HUDEP-2 (cell line): ENCODE measurements at regions not wholly inside any gene's neighbourhood (a gene's known extent, or its start where the extent isn't known, plus 50 kb on each side); places are given as distances from the start of the nearest gene placed in this dataset.
A peak's percentile ranks its signal among the peaks of the same experiment; 100 is the strongest.
"Not testable (repeated sequence)": the region's sequence is repeated elsewhere in the genome, so short reads cannot be mapped to it uniquely, and the experiment has no call there.

Experiments used
- DNase-seq, 76 experiments: peaks; one replicate each; lab custom pipeline; 2025; ENCODE audit not compliant: unreplicated experiment in 76 of 76; lab: John Stamatoyannopoulos, UW

DNA sequence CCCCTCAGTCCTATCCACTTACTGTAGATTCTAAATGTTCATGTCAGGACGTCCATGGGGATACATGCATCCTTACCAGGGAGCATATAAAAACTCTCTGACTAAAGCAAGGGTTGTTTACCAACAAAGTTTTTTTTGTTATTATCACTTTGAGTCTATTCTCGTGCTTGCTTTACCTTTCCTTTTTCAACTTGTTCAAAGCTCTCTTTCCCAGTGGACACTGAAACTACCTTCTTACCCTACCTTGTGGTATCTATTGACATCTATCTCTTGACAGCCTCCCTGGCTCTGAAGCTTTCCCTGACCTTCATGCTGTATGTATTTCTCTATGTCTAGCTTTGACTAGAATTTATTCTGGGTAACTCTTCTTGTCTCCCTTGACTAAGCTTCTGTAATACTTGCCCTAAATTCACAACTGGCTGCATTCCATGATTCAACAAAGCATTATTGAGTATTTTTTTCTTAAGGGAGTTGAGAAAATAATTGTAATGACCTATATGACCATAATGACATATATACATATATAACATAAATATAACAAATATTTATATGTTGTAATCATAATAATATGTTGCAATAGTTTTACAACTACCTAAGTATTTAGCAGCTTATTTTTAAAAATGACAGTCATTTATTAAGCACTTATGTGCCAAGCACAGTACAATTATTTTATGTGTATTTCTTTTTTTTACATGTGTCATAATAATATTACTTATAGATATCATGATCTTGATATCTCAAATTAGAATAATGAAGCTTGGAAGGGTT, 403.4 kb upstream of the SPRY2 start:
- DNase-seq, result no peak

DNA sequence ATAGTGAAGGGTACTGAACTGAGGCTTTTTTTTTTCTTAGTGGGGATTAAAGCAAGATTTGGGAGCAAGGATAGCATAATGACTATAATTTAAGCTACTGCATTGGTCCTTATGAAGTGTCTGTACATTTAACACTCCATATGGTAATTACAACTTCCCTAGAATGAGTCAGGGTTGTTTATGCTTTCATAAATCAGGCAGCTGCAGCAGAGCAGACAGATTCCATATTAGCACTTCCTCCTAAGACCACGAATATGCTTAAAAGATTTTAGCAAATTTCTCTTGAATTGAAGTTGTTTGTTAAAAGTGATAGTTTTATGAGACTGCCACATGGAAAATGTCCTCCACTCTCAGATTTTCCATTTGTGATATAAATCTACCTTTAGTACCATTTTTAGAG, 401.1 kb upstream of the SPRY2 start:
- DNase-seq, result no peak

DNA sequence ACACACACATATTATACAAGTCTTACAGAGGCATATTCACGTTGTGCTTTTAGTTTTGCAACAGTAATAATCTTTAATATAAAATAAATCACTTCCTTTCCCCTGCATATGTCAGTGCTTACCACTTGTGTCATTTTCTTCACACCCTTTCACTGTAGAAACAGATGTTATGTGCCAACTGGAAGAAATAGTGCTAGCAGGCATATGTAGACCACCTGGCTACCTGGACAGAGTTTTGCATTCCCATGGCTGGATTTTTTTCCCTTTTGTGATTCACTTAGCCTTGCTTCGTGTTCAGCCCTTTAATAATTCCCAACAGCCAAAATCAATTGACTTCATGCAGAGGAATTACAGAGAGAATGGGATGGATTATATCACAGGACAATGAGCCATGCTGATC, 399.1 kb upstream of the SPRY2 start:
- DNase-seq, result no peak

DNA sequence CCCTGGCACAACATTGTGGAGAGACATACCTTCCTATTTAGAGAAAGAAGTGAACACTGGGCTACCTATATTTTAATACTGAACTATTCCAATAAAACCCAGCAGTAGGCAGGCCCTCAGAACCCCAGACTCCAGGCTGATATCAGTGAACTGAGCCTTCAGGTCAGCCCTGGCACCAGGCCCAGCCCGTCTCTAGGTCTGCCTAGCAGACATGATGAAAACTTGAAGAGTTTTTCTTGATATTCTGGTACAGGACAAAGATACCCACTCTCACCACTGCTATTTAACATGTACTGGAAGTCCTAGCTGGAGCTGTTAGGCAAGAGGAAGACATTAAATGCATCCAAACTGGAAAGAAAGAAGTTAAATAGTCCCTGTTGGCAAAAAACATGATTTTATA, 396.6 kb upstream of the SPRY2 start:
- DNase-seq, result peak in 1 of 76 experiments; percentile 1

DNA sequence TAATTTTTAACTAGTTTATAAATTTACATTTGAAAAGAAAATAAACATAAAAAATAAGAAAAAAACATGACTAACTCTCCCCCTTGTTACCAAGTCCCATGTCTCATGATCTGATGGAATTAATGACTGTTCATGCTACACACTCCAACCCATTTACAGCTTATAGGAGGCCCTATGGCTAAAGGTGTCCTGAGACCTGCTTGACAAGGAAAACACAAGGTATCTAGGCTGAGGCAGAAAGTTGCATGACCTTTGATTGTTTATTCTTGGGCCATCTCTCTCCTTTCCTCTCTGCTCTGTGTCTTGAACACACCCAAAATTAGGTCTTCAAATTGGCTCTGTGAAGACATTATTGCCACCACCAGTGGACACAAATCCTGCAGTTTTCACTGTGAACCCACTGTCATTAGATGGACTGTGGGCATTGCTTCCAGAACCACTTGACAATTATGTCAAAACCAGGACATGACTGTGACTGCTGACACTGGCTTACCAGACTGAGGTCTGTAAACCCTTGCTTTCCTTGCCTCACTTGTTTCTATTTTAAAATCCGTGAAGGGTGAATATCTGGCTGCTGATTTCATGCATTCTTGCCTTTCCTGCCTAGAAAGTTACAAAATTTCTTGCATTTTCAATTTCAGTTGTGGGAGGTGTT, 386.5 kb upstream of the SPRY2 start:
- DNase-seq, result no peak

DNA sequence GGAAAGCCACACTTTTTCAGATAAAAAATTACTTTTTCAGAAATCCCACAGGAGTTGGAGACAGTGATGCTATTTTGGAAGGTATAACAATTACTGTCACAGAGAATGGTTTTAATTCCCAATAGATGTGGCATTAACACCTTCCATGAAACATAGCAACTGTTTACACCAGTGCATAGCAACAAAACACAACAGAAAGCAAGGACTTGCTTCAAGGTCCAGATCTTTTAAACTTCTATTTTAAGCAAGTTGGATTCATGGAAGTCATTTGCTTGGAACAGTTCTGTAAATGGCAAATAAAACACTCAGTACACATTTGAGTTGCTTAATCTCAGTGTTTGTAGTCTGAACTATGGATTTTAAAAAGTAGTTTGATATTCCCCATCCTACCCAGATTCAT, 385.9 kb upstream of the SPRY2 start:
- no peak for DNase-seq

DNA sequence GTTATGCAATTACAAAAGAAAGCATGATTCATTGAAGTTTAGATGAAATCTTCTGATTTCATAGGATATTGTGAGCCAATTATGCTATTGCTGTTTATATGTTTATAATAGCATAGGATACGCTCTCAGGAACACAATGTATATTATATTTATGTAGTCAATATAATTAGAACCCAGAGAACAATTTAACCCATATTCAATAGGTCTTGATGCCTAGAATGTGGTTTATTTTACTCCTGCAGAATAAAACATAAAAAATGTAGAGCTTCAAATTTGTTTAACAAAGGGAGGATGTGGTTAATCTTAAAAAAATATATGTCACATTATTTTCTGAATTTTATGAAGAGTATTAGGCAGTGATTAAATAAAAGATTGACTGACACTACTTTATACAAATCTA, 380.8 kb upstream of the SPRY2 start:
- no peak for DNase-seq

DNA sequence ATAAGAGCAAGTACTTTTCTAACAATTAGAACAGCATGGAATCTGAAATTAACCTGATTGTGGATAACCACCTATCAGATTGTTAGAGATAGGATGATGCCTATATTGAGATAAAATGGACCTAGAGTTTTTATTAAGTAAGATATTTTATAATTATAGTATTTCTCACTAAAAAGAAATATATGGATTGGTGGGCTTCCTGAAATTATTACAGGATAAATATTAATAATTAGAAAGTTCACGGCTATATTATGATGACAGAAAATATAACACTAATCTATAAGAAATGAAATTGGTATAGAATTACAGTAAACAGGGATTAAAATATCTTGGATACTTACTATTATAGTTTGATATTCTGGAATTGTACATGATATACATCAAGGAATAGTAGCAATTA, 378.0 kb upstream of the SPRY2 start:
- no peak for DNase-seq

DNA sequence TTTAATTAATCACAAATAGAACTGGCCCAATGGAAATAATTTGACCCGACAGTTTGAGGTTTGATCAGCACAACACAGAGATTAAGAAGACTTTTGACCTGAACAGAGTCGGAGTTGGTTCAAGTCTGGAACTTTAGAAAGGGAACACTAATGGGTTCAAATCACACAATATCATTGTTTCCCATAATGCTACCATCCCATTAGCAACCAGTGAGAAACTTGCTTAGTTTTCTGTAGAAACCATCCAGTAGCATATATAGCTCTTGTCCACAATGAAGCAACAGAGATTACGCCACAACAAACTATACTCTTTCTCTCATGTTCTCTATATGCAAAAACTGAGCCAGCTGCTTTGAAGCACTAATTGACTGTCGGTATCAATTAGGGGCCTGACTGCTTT, 376.9 kb upstream of the SPRY2 start:
- DNase-seq, result no peak

DNA sequence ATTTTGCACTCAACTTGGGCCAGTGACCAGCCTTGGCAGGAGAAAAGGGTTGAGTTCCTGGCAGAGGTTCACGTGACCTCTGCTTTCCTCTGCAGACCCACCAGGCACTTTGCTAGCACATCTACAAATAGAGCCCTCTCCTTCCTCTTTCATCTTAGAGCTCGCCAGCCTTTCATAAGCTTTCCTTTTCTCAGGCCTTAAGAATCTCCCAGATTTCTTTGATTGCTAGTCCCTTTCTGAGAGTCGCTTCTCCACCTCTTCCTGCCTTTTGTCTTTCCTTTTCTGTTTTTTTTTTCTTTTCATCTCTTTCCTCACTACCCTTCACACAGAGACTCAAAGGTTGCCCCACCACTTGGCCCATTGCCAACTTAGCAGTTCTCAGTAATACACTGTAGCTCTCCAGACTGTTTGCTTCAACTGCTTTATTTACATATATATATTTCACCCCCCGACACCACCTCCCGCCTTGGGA, 375.7 kb upstream of the SPRY2 start:
- DNase-seq, result peak in 1 of 76 experiments; percentile 3

DNA sequence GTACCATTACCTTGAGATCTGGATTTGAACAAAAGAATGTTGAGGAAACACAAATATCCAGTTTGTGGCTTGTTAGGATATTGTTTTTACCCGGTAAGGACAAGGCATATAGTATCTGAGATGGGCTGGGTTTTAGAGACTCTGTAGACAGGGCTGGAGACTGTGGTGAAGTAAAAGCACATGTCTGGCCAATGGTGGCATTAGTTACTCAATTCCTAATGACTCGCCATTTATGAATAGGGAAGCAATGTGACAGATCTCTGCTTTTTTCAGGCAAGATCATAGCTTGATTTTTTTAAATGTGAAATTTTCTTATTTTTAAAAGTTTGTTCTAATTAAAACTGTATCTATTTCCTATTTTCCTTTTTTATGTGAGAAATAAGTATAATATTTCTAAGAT, 371.1 kb upstream of the SPRY2 start:
- DNase-seq, result no peak

DNA sequence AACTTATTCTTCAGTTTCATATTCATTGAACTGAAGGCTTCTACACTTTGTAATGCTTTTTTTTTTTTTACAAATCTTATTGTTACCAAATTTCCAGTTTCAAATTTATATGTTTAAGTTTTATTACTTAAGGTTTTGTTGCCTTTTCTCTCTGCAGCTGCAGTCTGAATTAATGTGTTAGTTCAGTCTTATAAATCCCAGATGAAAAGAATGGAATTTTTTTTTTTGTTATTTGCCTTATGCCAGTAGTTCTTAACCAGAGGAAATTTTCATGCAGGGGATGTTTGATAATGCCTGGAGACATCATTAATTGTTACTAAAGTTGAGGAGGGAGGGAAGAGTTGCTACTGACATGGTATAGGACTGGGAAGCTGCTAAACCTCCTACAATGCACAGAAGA, 367.9 kb upstream of the SPRY2 start:
- DNase-seq, result no peak

DNA sequence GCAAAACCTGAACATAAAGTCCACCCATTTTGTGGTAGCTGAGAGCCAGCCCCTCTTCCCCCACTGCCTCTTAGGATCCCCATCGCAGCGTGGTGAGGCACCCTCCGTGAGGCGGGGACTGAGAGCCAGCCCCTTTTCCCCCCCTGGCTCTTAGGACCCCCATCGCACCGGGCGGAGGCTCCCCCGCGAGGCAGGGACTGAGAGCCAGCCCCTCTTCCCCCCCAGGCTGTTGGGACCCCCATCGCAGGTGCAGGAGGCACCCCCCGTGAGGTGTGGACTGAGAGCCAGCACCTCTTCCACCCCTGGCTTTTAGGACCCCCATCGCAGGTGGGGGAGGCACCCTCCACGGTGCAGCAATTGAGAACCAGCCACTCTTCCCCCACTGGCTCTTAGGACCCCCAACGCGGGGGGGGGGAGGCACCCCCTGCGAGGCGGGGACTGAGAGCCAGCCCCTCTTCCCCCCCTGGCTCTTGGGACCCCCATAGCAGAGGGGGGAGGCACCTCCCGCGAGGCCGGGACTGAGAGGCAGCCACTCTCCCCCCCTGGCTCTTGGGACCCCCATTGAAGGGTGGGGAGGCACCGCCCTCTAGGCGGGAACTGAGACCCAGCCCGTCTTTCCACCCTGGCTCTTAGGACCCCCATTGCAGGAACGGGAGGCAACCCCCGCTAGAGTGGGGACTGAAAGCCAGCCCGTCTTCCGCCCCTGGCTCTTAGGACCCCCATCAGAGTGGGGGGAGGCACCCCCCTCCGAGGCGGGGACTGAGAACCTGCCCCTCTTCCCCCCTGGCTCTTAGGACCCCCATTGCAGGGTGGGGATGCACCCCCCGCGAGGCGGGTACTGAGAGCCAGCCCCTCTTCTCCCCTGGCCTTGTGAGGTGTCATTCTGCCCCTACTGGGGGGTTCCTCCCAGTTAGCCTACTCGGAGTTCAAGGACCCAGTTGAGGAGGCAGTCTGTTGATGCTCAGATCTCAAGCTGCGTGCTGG, 366.4 kb upstream of the SPRY2 start:
- no peak for DNase-seq

DNA sequence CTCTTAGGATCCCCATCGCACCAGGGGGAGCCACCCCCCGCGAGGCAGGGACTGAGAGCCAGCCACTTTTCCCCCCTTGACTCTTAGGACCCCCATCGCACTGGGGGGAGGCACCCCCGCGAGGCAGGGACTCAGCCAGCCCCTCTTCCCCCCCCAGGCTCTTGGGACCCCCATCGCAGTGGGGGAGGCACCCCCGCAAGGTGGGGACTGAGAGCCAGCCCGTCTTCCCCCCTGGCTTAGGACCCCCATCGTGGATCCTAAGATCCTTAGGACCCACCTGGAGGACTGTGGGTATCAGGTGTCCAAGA, 365.2 kb upstream of the SPRY2 start:
- DNase-seq, result no peak

DNA sequence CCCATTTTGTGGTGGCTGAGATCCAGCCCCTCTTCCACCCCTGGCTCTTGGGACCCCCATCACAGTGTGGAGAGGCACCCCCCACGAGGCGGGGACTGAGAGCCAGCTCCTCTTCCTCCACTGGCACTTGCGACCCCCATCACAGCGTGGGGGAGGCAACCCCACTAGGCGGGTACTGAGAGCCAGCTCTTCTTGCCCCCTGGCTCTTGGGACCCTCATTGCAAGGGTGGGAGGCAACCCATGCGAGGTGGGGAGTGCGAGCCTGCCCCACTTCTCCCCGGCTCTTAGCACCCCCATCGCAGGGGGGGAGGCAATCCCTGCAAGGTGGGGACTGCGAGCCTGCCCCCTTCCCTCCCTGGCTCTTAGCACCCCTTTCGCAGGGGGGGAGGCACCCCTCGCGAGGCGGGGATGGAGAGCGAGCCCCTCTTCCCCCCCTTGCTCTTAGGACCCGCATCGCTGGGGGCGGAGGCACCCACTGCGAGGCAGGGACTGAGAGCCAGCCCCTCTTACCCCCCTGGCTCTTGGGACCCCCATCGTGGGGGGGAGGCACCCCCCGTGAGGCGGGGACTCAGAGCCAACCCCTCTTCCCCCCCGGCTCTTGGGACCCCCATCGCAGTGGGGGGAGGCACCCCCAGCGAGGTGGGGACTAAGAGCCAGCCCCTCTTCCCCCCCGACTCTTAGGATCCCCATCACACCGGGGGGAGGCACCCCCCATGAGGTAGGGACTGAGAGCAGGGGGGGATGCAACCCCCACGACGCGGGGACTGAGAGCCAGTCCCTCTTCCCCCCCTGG, 364.6 kb upstream of the SPRY2 start:
- DNase-seq, result no peak

DNA sequence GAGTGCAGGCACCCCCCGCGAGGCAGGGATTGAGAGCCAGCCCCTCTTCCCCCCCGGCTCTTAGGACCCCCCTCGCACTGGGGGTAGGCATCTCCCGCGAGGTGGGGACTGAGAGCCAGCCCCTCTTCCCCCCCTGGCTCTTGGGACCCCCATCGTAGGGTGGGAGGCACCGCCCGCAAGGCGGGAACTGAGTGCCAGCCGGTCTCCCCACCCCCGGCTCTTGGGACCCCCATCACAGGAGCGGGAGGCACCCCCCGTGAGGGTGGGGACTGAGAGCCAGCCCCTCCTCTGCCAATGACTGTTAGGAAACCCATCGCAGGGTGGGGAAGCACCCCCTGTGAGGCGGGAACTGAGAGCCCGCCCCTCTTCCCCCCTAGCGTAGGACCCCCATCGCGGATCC, 363.4 kb upstream of the SPRY2 start:
- DNase-seq, result no peak

DNA sequence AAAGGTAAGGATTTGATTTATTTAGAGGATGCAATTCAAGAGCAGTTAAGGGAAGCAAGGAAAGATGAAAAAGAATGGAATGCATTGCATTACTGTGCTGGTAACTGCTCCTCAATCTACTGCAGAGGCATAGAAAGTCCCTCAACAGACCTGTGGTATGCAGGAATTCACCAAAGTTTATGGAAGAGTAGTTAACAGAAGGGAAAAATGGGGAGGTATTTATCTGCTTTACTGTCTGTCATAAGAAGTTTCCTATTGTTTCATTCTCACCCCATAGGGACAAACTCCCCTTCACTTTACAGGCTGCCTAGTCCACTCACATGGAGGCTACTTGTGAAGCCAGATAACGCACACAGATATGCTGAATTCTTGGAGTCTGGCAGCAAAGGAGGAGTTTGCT, 354.9 kb upstream of the SPRY2 start:
- DNase-seq, result no peak

DNA sequence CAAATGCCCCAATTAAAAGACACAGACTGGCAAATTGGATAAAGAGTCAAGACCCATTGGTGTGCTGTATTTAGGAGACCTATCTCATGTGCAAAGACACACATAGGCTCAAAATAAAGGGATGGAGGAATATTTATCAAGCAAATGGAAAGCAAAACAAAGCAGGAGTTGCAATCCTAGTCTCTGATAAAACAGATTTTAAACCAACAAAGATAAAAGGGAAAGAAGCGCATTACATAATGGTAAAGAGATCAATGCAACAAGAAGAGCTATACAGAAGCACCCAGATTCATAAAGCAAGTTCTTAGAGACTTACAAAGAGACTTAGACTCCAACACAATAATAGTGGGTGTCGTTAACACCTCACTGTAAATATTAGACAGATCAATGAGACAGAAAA, 350.9 kb upstream of the SPRY2 start:
- DNase-seq, result not testable (repeated sequence)

DNA sequence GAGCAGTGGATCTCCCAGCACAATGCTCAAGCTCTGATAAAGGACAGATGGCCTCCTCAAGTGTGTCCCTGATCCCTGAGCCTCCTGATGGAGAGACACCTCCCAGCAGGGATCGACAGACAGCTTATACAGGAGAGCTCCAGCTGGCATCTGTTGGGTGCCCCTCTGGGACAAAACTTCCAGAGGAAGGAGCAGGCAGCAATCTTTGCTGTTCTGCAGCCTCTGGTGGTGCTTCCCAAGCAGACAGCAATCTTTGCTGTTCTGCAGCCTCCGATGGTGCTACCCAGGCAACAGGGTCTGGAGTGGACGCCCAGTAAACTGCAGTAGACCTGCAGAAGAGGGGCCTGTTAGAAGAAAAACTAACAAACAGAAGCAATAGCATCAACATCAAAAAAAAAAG, 349.3 kb upstream of the SPRY2 start:
- no peak for DNase-seq

DNA sequence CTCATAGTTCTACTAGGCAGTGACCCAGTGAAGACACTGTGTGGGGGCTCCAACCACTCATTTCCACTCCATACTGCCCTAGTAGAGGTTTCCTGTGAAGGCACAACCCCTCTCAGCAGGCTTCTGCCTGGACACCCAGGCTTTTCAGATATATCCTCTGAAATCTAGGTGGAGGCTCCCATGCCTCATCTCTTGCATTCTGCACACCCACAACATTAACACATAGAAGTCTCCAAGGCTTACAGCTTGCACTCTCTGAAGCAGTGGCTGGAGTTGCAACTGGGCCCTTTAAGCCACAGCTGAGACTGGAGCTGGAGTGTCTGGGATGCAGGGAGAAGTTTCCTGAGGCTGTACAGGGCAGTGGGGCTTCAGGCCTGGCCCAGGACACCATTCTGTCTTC, 347.7 kb upstream of the SPRY2 start:
- no peak for DNase-seq

DNA sequence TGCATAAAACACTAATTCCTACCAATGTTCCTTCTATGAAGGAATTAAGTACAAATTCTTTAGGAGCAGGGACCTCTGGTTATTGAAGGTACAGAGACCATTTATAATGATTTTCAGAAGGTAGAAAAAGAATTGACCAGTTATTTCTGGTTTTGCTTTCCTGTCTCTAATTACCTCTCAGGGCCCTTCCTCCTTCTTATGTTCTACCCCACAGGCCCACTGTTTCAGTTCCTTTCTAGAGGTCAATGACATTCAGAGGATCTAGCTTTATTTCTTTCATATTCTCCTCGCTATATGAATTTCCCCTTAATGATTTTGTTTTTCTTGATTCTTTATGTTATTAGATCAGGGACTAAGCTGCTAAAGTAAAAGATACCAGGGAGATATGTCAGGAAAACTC, 345.0 kb upstream of the SPRY2 start:
- DNase-seq, result no peak
